ENCODE measurements at regions not wholly inside any gene's neighbourhood (a gene's known extent, or its start where the extent isn't known, plus 50 kb on each side); places are given as distances from the start of the nearest gene placed in this dataset.

- H3K36me3 ChIP-seq, result no peaks in the 10 kb centered on the region
- intact Hi-C loops (cut with DNase I), result no loop called here
- DNase-seq (no peak), ATAC-seq (no peak)
- H3K27me3 ChIP-seq, result no peaks in the 10 kb centered on the region
- no peak overlapping the region for H3K27ac ChIP-seq
- no peaks in the 10 kb centered on the region for H3K9me3 ChIP-seq
- no peaks in the 10 kb centered on the region for H3K4me1 ChIP-seq
- TF ChIP-seq, protein P1, sequence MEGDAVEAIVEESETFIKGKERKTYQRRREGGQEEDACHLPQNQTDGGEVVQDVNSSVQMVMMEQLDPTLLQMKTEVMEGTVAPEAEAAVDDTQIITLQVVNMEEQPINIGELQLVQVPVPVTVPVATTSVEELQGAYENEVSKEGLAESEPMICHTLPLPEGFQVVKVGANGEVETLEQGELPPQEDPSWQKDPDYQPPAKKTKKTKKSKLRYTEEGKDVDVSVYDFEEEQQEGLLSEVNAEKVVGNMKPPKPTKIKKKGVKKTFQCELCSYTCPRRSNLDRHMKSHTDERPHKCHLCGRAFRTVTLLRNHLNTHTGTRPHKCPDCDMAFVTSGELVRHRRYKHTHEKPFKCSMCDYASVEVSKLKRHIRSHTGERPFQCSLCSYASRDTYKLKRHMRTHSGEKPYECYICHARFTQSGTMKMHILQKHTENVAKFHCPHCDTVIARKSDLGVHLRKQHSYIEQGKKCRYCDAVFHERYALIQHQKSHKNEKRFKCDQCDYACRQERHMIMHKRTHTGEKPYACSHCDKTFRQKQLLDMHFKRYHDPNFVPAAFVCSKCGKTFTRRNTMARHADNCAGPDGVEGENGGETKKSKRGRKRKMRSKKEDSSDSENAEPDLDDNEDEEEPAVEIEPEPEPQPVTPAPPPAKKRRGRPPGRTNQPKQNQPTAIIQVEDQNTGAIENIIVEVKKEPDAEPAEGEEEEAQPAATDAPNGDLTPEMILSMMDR (IDR thresholded peaks at IDR 0.05), result no peak
- WGBS, 2 donors, result 90 to 97% methylated on average over 2 of the region's 2 CpGs
- H3K4me3 ChIP-seq, result no peak overlapping the region
These were observed 821.6 kb downstream of the SQOR start for GRCh38 chr15:46456456-46456855.

DNA sequence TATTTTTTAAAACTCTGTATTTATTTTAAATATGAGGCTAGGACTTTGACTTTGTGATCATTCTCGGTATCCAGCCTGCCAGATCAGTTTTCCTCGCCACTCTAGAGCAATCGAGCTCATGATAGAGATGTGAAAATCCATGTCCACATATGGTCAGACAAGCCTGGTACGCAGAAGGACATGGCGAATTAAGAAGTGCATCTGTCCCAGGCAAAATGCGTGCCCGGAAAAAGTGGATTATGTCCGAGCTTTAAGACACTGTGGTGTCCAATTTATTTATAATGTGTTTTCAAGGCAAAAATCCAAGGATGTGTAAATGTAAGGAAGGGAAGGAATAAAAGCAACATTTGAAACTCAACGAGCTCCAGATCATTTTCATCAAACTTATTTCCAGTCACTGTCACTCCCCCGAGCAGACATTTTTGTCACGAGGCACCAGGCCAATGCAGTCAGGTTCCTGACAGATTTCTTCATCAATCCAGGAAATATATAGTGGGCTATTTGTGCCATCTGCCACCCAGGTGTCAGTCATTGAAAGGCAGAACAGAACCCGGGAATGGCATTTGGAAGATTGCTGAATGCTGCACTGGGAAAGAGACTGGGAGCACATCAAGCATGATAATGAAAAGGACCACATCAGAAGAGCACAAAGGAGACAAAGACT, 825.7 kb downstream of the SQOR start:
- DNase-seq, result no peak
- 82 to 83% methylated on average over 12 of the region's 12 CpGs for WGBS, 2 donors
- H3K27ac ChIP-seq, result no peak overlapping the region
- H3K36me3 ChIP-seq, result no peaks in the 10 kb centered on the region
- H3K4me3 ChIP-seq, result no peak overlapping the region
- H3K27me3 ChIP-seq, result no peaks in the 10 kb centered on the region
- no peaks in the 10 kb centered on the region for H3K9me3 ChIP-seq
- TF ChIP-seq, protein P1 (IDR thresholded peaks at IDR 0.05), result no peak
- H3K4me1 ChIP-seq, result no peaks in the 10 kb centered on the region
- no peak for ATAC-seq
- intact Hi-C loops (cut with DNase I), result loop anchor here in 1 of 10 donors (5.0 kb wide), 1 partner anchor 48 kb away; no protein-coding TSS in a partner anchor

GRCh38 chr15:46461416-46461815, 826.6 kb downstream of the SQOR start:
- H3K9me3 ChIP-seq, result no peaks in the 10 kb centered on the region
- no peak for ATAC-seq
- DNase-seq, result no peak
- H3K4me3 ChIP-seq, result no peak overlapping the region
- intact Hi-C loops (cut with DNase I), result loop anchor here in 1 of 10 donors (5.0 kb wide), 1 partner anchor 49 kb away; no protein-coding TSS in a partner anchor
- TF ChIP-seq, protein P1 (IDR thresholded peaks at IDR 0.05), result no peak
- 67 to 75% methylated on average over 2 of the region's 2 CpGs for WGBS, 2 donors
- no peaks in the 10 kb centered on the region for H3K4me1 ChIP-seq
- H3K27ac ChIP-seq, result no peak overlapping the region
- H3K27me3 ChIP-seq, result no peaks in the 10 kb centered on the region
- H3K36me3 ChIP-seq, result no peaks in the 10 kb centered on the region

DNA sequence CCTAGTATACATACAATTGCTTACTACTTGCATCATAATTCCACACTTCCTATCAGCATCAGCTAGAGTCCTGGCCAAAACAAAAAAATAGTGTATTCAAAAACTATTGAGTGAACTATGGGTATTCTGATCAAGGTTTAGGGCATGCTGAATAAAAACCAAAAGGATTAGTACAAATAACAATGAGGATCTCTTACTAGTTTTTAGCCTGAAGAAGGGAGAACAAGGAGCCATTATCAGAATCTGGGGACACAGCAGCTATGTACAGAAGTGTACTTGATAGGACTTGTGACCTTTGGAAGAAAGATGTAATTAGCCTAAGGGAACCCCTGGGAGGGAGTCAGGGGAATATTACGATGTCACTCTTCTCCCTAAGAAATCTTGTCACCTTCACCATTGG, 832.2 kb downstream of the SQOR start:
- H3K9me3 ChIP-seq, result no peaks in the 10 kb centered on the region
- intact Hi-C loops (cut with DNase I), result no loop called here
- H3K36me3 ChIP-seq, result no peaks in the 10 kb centered on the region
- DNase-seq (no peak), ATAC-seq (no peak)
- 84 to 94% methylated on average over 1 of the region's 1 CpG for WGBS, 2 donors
- H3K27ac ChIP-seq, result no peak overlapping the region
- no peak overlapping the region for H3K4me3 ChIP-seq
- no peaks in the 10 kb centered on the region for H3K27me3 ChIP-seq
- TF ChIP-seq, protein P1 (IDR thresholded peaks at IDR 0.05), result no peak
- H3K4me1 ChIP-seq, result no peaks in the 10 kb centered on the region

Measured in heart right ventricle (tissue), 16 donors.